Colon (tissue), 2 donors: ENCODE measurements at regions not wholly inside any gene's neighbourhood (a gene's known extent, or its start where the extent isn't known, plus 50 kb on each side); places are given as distances from the start of the nearest gene placed in this dataset.

Experiments used
- FAIRE-seq: peaks from 2 replicates; lab custom pipeline; 2012; peaks lifted over from hg19 to GRCh38; lab: Jason Lieb, UNC
- donor health status: control.
- donor health status: control.

DNA sequence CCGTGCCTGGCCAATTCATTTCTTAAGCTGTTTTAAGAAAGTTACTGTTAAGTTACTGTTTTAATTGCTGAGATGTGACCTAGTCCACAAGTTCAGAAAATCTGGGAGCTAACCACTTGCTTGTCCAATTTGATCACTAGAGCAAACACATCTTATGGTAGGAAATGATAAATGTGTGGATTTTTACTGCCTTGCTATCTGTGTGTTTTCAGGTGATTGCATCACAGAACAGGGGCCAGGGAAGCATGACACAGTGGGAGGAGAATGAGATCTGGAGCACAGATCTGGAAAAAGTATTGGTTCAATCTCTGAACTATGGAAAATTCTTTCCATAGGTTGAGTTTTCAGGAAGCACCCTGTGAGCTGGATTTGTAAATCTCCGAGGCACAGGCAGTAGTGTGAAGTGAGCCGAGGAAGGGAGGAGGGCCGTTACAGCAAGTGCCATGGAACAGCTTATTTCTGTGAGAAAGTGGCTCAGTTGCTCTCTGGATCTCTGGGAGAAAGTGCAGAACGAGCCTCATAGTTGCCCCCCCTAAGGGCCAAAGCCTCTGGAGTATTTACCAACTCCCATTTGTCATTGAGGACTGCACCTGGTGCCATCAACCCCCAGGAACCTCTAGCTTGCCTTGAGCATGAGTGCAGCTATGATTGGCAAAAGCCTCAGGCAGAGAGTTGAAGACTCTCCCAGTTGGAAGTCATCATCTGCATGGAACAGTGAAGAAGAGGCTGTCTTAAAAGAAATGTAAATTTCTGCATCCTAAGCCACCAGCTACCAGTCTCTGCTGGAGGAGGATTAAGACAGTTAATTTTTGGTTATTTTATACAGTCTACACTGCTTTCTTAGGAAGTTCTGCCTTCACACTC lies 161.8 kb upstream of the CLINT1 start:
- no peak for FAIRE-seq

DNA sequence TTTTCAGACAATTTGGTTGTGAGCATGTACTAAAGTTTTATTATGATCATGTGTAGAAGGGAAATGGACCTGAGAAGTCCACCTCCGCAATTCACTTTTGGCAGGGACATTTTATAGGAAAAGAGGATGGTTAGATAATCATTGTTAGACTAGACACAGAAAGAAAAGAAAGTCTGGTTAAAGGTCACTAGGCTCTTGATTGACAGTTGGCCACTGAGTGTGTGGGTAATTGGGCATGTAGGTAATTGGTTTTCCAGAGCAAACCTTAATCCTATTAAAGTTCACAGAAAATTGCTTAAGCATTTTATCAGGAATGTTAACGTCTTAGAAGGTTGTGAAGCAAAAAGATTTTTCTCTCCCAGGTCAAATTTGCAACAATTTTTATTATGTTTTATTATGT lies 158.5 kb upstream of the CLINT1 start:
- FAIRE-seq = no peak

DNA sequence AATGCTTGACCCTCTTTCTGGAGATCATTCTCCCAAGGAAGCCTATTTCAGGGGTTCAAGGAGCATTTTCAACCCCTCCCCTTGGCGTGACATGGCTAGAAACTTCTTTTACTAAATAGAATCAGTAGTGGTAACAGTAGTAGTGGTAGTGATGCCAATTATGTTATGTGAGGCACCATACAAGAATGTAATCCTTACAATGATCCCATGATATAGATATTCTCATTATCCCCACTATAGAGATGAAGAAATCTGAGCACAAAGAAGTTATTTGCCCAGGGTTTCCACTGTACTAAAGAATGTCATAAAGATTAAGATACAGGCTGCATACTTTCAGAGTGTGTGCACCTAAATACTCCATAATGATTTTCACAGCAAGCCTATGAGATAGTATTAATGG lies 155.4 kb upstream of the CLINT1 start:
- FAIRE-seq = no peak

- no peak for FAIRE-seq
These were observed 155.0 kb upstream of the CLINT1 start for GRCh38 chr5:158013939-158014338.

GRCh38 chr5:158013303-158013702 lies 154.4 kb upstream of the CLINT1 start:
- no peak for FAIRE-seq

GRCh38 chr5:158011422-158011821 lies 152.5 kb upstream of the CLINT1 start:
- FAIRE-seq = no peak

DNA sequence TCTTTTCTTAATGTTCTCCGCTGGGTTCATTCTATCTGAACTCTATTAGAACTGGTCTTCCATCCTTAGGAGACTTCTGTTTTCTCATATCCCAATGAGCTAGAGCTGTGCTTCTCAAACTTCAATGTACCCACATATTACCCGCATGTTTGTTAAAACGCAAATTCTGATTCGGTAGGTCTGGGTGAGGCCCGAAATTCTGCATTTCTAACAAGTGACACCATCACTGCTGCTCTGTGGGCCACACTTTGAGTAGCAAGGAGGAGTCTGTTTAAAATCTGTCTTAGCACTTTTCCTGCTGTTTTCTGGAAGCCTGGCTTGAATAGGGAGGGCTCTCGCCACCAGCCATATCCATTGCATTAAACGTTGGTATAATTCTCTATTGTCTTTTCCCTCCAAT lies 151.9 kb upstream of the CLINT1 start:
- no peak for FAIRE-seq

DNA sequence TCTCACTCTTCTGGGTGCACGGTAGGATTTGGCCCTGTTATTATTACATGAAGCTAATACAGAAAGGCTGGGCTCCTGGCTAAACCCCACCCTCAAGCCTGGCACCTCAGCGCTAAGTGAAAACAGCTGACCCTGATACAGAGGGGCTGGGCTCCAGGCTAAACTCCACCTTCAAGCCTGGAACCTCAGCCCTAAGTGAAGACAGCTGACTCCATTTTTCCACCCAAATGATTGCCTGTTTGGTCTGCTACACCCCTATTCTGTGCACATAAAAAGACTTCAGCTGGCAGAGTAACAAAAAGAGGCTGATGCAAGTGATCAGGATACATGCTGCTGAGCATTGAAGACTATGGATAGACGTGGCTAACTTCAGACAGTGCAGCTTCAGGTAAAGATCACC lies 148.4 kb upstream of the CLINT1 start:
- FAIRE-seq = no peak

- no peak for FAIRE-seq
These were observed 140.8 kb upstream of the CLINT1 start for GRCh38 chr5:157999696-158000095.

GRCh38 chr5:157997991-157998504 lies 139.1 kb upstream of the CLINT1 start:
- FAIRE-seq = no peak

DNA sequence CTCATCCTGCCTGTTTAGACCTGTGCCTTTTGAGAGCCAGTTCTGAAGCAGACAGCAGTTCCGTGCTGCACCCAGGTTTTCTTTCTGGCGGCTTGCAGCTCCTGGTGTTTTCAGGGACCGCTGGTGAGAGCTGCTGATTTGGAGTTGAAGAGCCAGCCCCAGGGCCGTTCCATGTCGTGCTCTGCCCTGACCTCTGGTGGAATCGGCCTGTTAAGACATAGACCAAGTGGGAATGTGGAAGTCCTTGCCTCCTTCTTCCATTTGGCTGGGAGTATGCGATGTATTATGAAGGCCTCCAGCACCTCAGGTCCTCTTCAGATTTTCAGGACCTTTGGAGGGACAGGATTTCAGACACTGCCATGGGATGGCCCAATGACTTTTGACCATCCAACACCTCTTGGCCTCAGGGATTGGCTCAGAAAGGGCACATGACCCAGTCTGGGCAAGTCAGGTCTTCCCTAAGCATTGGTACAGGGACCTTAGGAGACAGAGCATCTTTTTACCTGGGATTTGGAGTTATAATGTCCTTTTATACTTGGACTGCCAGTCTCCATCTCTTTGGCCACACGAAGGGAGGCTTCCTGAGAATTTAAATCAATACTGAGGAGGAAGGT lies 136.1 kb upstream of the CLINT1 start:
- no peak for FAIRE-seq

- FAIRE-seq = no peak
These were observed 135.2 kb upstream of the CLINT1 start for GRCh38 chr5:157993986-157994691.

DNA sequence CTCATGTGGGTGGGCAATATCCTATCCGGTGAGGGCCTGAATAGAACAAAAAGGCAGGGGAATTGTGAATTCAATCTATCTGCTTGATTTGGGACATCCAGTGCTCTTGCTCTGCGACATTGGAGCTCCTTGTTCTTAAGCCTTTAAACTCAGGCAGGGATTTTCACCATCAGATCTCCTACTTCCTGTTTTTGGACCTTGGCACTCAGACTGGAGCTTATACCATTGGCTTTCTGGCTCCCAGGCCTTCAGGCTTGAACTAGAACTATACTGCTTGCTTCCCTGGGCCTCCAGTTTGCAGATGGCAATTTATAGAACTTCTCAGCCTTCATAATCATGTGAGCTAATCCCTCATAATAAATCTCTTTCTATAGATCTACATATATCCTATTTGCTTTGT lies 134.3 kb upstream of the CLINT1 start:
- FAIRE-seq = no peak

GRCh38 chr5:157990583-157991181 lies 131.7 kb upstream of the CLINT1 start:
- no peak for FAIRE-seq

- FAIRE-seq = no peak
These were observed 130.4 kb upstream of the CLINT1 start for GRCh38 chr5:157989296-157989695.

DNA sequence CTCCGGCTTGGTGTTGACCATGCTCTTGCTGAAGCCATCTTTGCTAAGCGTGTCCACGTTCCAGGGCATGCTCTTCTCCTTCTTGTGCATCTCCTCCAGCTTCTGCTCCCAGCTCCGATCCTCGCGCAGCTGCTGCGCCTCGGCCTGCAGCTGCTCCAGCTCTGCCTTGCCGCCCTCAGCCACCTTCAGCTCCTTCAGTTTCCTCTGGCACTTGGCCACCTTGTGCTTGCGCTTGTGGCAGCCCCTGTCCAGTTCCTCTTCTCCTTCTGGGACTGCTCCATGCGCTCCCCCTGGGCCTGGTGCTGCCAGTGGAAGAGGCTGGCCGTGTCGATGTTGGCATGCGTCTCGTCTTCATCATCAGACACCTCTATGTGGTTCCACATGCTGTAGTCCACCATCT lies 128.3 kb upstream of the CLINT1 start:
- FAIRE-seq = no peak

GRCh38 chr5:157986431-157986990 lies 127.6 kb upstream of the CLINT1 start:
- FAIRE-seq = no peak

DNA sequence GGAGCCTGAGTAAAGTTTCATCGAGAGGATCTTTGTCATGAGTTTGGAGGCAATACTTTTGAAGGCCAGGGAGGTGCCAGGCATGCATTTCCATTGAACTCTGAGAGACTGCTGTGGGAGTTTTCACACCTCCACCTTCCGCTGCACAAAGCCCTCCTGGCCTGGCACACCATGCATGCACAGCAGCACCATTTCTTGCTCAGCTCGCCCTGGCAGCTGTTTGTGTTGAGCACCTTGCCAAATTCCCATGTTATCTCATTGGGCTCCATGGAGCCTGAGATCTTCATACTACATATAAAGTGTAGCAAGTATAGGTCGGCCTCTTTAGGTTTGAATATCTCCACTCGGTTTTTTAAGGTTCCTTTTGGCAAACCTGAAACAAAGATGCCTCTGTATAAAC lies 125.7 kb upstream of the CLINT1 start:
- FAIRE-seq = no peak

DNA sequence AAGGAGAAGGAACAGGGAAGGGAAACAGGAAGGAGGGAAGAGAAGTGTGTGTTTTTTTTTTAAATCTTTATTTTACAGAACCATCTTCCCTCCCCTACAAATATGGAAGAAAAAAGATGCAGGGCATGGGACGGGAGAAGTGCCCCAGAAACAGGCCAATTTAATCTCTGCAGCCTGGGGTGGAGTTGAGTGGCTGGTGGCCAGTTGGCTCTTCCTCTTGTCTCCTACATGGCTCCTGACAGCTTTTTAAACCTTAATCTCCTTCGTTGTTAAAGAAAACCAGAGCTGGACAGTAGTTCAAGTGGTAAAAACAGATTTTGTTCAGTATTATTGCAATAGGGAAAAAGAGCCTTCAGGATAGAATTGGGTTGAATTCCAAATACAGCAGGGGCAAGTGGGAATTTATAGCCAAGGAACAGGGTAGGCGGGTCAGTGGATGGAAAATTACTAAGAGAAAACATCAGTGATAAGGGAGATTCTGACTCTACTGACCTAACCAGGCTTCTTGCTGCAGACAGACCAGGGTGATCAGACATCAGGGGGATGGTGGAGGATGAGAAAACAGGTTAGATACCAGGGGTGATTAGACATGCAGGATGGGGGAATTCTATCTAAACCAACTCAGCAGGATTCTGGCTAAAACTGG lies 125.1 kb upstream of the CLINT1 start:
- FAIRE-seq = no peak

GRCh38 chr5:157978061-157978460 lies 119.1 kb upstream of the CLINT1 start:
- no peak for FAIRE-seq

DNA sequence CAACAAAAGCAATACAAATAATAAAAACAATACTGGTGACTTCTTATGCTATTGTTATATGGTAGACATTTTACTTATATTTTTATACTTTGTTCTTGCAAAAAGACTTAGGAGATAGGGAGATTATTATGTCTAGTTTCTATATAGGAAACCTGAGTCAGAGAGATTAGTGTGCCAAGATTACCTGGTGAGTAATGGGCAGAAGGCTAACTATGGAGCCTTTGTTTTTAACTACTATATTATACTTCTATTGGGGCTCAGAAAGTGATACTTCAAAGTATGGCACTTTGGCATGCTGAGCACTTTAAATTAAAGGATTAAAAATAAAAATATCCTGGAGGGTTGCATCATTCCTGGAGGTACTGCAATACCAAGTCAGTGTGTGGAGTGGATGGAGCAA lies 117.5 kb upstream of the CLINT1 start:
- no peak for FAIRE-seq

- no peak for FAIRE-seq
These were observed 113.6 kb upstream of the CLINT1 start for GRCh38 chr5:157972579-157972978.
